GM19463 (cell line): ENCODE measurements at regions not wholly inside any gene's neighbourhood (a gene's known extent, or its start where the extent isn't known, plus 50 kb on each side); places are given as distances from the start of the nearest gene placed in this dataset.

Experiments
- ATAC-seq: cut with Tn5 transposase; IDR thresholded peaks from one replicate; pipeline ENCODE4 v1.9.1; 2021; ENCODE audit warnings: mild to moderate bottlenecking, moderate library complexity; ENCODE audit not compliant: unreplicated experiment

DNA sequence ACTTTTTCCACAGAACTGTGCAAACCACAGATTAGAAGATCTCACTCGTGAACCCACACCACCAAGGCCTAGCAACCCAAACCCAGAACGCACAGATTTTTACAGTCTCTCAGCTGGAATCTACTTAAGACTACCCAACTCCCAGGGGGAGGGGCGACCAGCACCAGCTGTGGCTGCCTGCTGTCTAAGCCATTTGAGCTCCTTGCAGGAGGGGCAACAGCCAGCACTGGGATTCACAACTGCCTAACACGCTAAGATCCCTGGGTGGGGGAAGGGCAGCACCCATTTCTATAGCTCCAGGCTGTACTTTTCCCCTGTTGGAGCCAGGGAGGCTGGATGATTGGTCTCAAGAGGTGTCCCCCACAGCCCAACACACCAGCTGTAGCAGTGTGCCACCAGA, 368.8 kb downstream of the SUCLA2 start:
- ATAC-seq: no peak

DNA sequence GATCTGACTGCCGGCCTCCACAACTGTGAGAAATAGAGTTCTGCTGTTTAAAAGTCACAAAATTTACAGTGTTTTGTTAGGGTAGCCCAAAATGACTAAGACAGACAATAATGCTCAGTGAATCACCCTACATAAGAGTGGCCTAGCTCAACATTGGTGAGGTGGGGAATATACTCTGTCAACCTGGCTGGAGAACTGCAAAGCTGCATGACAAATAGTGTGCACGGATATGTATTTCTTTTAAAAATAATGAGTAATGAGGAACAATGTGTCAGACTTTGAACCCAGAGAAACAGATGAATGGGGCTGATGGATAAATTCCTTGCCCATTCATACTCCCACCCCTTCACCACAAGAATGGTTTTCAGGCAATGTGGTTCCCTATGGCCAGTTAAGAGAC, 372.4 kb downstream of the SUCLA2 start:
- no peak for ATAC-seq

DNA sequence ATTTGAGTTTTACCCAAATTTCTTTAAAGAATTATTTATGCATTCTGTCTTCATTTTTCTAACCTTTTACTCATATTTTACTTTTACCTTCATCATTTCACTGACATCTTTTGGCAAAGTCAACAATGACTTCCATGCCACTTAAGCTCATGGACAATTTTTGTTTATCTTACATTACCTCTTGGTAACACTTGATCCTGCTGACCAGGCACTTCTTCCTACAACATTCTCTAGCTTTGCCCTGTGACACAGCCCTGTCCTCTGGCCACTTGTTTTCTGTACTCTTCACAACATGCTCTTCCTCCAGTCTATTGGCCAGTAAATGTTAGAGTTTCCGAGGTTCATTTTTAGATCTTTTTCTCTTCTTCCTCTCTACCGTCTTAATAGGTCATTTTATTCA, 377.2 kb downstream of the SUCLA2 start:
- no peak for ATAC-seq

DNA sequence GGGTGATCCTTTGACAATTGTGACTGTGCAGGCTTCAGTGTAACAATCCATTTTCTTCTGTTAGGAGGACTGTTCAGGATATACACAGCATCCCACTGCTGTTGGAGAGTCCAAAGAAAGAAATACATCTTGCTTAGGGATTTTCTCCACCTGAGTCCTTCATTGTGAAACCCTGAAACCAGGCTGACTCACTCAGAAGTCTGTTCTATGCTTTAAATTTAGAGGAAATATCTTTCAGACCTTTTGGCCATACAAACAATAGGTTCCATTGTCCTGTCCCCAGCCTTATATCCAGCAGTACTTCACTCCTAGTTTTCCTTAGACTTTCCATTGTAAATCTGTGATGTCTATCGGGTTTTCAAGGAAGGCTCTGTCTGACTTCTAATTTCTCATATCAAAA, 379.1 kb downstream of the SUCLA2 start:
- no peak for ATAC-seq

DNA sequence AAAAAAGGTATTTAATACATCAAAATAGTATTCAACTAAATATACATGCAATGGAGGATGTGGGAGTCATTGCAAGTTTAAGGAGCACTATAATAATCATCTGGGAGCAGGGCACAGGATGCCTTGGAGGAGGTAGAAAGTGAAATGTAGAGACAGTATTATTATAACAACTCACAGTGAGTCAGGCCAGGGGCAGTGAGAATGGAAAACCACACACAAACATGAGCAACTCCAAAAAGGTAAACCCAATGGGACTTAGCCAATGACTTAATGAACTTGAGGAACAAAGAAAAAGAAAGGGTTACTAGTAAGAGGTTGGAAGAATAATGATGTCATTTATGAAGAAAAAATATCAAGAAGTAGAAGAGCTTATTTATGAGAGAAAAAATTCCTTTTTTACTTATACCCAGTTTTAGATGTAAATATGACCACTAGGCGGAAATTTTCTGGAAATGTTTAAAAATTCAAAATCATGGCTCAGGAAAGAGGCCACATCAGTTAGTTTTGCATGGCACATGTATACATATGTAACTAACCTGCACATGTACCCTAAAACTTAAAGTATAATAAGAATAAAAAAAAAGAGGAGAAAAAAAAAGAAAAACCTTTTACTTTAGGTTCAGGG, 389.3 kb downstream of the SUCLA2 start:
- ATAC-seq: no peak

DNA sequence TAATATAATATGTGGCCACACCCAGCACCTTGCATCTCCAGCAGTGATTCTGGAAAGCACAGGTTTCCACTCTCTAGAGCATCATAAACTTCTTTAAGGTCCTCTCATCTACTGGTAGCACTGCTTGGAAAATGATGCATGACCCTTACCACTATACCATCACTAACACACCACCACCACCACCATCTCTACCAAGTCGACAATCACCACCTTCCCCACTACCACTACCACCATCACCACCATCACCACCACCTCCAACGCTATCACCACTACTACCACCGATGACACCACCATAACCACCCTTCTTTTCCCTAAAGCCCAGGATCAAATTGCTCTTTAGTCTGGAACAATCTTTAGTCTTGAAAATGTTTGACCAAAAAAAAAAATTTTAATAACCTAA, 390.4 kb downstream of the SUCLA2 start:
- no peak for ATAC-seq

DNA sequence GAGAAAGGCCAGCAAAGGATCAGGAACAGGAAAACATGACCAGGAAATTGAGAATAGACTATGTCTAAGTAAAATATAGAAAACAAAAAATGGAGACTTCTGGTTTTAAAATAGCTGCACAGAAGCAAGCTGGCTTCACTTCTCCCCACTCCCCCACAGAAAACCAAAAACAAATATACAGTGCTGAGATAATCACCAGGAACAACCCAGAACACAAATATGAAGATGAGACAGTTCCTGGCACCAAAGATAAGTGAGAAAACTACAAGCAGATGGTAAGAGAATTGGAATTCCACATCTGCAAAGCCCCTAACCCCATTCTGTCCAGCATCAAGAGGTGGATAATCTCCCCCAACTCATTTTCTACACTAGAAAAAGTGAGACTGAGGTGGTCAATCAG, 397.7 kb downstream of the SUCLA2 start:
- ATAC-seq: no peak

DNA sequence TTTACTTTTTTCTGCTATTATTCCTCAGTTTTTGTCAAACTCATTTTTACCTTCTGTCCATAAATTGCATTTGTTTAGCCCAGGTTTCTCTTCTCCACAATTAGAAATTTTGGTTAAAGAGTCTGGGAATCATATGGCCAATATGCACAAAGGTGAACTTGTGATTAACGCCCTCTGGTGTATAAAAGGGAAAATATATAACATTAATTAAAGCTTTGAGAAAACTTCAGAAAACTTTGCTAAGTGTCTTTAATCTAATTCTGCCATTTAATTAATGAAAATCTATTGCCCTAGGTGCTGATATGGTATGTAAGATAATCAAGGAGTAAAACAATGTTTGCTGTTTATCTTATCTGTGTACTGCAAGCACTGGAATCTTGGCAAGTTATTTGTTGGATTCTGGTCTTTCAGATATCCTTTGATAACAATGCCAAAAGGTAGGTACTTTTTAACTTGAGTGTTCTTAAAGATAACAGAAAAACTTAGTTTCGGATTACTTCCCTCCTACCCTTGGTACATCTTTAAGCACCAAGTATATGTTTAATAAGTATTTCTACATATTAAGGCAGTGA, 402.6 kb downstream of the SUCLA2 start:
- ATAC-seq: no peak

DNA sequence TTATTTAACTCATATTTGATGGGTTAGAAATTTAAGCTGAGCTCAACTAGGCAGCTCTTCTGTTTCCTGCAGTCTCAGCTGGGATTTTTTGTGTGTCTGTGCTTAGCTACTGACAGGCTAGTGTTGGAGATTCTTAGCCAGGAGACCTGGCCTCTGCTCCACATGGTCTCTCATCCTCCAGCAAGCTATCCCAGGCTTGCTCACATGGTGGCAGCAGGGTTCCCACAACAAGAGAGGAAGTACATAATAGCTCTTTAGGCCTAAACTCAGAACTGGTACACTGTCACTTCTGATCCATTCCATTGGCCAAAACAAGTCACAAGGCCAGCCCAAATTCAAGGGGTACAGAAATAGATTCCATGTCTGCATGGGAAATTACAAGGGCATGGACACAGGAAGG, 406.2 kb downstream of the SUCLA2 start:
- ATAC-seq: no peak

DNA sequence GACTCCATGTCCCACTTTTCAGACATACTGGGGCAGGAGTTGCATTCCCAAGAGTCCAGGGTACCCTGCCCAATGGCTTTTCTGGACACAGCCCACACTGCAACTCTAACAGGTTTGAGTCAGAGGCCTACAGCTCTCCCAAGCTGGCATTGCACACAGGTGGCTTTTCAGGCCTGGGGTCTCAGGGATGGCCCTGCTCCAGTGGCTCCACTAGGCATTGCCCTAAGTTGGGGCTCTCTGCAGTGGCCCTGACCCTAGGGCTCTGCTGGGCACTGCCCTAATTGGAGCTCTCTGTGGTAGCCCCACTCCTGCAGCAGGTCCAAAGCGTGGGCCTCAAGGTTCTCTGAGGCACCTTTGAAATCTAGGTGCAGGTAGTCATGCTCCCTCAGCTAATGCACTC, 408.8 kb downstream of the SUCLA2 start:
- ATAC-seq: no peak

DNA sequence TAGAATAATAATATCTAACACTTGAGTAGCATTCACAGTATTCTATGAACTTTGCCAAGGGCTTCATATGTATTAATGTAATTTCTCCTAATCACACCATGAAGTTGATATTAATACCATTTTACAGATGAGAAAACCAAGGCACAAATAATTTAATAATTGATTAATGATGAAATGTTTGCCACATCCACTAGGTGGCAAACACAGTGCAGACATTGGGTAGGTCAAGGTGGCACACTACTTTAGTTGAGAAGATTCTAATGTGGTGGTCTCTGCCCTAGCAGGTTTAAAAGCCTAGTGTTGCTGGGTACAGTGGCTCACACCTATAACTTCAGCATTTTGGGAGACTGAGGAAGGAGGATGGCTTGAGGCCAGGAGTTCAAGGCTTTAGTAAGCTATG, 412.4 kb downstream of the SUCLA2 start:
- ATAC-seq: no peak

DNA sequence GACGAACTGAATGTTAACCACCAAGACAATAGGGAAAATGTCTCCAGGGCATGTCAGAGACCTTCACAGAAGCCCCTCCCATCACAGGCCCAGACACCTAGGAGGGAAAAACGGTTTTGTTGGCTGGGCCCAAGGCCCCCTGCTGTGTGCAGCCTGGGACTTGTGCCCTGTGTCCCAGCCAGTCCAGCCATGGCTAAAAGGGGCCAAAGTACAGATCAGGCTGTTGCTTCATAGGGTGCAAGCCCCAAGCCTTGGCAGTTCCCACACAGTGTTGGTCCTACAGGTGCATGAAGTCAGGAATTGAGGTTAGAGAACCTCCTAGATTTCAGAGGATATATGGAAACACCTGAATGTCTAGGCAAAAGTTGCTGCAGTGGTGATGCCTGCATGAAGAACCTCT, 428.7 kb downstream of the SUCLA2 start:
- no peak for ATAC-seq

DNA sequence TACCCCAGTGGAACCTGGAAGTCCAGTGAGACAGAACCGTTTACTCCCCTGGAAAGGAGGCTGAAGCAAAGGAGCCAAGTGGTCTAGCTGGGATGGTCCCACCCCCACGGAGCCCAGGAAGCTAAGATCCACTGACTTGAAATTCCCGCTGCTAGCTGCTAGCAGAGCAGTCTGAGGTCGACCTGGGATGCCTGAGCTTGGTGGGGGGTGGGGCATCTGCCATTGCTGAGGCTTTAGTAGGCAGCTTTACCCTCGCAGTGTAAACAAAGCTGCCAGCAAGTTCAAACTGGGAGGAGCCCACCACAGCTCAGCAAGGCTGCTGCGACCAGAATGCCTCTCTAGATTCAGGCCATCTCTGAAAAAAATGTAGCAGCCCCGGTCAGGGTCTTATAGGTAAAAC, 437.0 kb downstream of the SUCLA2 start:
- no peak for ATAC-seq

DNA sequence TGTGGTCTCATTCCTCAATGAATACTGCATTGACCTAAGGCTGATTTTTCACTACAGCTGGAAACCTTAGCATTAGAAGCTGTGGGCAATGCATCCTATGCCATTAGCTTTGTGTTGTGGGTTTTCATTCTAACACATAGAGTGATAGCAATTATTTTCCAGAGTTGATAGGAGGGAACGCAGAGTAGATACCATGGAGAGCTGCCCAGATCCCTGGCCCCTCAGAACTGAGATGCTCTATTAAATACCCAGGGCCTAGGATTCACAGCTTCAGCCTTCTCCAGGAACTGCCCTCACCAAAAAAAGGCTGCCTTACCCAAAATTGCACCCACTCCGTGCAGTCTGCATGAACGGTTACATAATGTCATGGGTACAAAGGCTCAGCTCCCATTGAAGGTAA, 444.4 kb downstream of the SUCLA2 start:
- no peak for ATAC-seq

DNA sequence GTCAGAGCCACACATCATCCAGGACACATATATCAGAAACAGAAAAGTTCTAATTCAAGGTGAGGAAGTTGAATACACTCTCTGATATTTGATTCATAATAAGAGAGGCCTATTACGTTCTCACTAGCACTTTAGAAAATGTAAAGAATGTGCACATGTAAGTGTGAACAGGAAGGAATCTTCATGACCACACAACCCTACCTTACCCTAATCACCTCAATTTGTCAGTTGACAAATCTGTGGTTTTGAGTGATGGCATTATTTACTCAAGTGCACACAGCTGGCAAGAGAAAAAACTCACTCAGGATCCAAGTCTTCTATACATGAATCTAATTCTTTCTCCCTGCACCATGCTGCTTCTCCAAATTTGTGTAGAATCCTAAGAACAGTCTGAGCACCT, 445.8 kb downstream of the SUCLA2 start:
- ATAC-seq: no peak

DNA sequence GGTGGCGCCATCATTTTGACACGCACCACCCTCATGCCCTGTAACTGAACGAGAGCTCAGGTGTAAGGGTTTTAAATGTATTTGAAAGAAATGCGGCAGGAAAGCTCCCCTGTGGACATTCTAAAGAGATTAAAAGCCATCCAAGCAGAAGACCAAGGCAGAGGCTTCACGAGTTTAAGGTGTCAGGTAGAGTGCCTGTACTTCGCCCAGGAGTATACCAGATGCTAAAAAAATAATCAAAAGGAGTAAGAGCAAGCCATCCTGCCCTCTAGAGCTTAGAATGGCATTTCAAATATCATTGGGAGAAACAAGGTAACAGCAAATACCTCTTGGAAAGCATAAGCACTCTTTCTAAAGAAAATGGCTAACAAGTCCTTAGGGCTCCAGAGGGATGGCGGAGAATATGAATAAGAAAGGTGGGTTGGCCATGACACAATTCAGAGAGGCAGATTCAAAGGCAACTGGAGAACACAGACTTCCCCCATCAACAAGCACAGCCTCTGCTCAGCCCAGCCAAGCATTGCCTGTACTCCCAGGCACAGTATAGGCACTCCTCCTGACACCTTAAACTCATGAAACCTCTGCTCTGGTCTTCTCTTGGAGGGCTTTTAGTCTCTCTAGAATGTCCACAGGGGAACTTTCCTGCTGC, 447.6 kb downstream of the SUCLA2 start:
- ATAC-seq: no peak

DNA sequence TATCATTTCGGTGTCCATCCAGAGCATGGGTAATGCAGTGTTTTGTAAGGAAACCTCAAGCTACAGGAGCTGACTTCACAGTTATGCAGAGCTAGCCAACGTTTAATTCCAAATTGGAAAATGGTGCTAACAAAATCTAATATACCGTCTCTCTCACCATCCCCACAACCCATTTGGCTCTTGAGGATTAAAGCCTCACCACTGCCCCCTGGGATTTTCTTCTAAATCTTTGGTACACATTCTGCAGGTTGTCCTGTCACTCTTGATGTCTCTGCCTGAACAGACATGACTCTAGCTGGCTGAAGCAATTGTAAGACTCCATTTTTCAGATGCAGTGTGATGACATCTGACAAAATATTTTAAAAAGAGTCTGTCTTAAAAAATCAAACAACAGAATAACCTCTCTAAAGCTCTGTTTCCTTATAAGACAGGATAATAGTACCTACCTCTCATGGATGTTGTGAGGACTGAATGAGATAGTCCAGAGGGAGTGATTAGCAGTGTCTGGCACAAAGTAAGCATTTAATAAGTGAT, 451.8 kb downstream of the SUCLA2 start:
- ATAC-seq: no peak

DNA sequence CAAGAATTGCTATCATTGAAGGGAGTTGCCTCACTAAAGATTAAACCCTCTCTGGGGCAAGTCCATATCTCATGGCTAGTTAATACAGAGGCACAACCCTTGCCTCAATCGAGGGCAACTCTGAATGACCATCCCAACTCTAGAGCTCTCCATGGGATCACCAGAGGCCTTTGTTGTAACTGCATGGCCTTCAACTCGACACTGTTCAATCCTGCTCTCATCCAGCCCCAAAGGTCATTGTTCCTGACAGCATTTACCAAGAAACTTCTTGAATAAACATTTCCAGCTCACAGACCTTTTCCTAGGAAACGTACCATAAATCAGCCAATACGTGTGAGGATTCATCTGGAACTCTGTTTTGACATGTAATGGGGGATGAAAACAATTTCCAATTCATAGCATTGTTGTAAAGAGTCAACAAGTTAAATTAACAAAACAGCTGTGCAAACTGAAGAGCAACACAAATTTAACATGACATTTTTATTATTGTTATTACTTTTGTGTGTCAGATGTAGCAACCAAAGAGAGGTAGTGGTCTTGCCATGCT, 452.7 kb downstream of the SUCLA2 start:
- no peak for ATAC-seq

DNA sequence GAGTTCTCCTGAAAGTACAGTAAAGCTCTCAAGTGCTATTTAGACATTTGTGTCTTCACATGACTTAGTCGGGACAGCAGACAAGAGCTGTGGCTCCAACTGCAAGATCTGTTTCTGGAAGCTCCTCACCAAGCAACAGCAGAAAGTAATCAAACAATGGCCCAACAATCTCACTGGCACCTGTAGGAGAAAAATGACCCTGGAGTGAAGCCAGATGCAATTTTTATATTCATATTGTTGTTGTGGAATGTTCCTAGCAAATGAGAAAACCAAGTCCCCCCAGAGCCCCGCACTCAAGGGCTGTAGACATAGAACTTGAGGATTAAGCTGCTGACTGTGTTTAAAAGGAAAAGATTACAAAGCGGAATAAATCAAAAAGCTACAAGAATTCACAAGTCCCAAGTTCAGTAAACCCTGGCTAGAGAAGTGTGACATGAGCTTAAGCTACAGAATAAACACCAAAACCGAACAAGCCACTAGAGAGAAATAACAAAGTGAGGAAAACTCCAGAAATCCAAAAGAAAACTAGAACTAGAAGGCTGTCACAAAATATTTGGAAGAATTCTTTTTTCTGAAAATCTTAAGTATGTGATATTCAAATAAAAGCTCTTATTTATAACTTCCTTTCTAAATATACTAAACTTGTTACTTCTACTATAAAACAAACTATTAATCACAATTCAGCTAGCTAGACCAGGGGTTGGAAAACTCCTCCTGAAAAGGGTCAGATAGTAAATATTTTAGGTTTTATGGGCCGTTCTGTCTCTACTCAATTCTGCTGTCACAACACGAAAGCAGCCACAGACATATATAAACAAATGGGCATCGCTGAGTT, 454.5 kb downstream of the SUCLA2 start:
- no peak for ATAC-seq

DNA sequence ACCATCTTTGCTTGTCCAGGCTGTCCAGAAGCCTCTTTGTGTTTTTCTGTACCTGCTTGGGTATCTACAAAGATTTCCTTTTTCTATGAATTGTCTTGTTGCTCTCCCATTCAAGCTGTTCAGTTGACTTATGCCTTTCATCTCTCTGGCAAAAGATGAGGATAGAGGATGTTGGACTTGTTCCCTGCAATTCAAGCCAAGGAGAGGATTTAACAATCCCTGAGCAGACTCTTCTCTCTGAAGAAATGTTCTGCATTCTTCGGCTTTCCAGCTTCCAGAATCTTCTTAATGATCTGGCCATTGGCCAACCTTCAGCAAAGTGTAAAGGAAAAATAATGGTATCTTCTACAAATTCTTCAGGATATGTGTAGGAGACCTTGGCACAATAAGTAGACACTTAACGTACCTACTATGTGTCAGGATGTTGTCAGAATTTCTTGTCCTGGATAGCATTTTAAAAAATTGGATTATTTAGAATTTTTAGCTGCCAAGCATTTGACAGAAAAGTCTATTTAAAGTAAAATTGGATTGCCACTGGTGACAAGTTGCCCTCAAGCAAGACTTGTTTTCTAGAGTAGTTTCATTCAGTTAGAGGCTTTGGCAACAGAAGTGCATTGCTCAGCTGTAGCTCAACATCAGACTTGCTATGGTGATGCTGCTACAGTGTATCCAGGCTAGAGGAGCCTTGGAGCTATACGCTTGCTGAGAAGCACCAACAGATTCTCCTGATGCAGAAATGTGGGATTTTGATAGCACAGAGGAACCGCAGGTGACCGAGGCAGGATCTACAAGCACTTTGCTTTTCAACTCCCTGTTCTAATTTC, 455.7 kb downstream of the SUCLA2 start:
- no peak for ATAC-seq
